ENCODE measurements at regions not wholly inside any gene's neighbourhood (a gene's known extent, or its start where the extent isn't known, plus 50 kb on each side); places are given as distances from the start of the nearest gene placed in this dataset.

- no peak for TF ChIP-seq PPARA (CRISPR knock-in tag; IDR thresholded peaks at IDR 0.05; ENCODE audit: borderline replicate concordance)
- TF ChIP-seq RARB (CRISPR knock-in tag; IDR thresholded peaks at IDR 0.05) = no peak
Measured at GRCh38 chr11:81030186-81030585, 1589.4 kb upstream of the TENM4 start.

Measured in SK-N-SH treated with all-trans-retinoic acid at 6 μM for 48 hours (cell line).